ENCODE measurements at regions not wholly inside any gene's neighbourhood (a gene's known extent, or its start where the extent isn't known, plus 50 kb on each side); places are given as distances from the start of the nearest gene placed in this dataset.

- Histone ChIP-seq H3K27ac (no peak overlapping the region), H2AFZ (ENCODE audit: low read depth) (no peak overlapping the region), H3K79me2 (ENCODE audit: insufficient read depth, low read depth) (no peaks in the 10 kb centered on the region), H3K4me2 (no peak overlapping the region), H3K4me1 (ENCODE audit: low read depth, poor library complexity, severe bottlenecking) (no peaks in the 10 kb centered on the region), H3K27me3 (ENCODE audit: insufficient read depth, low read depth) (no peaks in the 10 kb centered on the region), H3K36me3 (ENCODE audit: insufficient read depth) (no peaks in the 10 kb centered on the region), H3K9ac (no peak overlapping the region), H4K20me1 (ENCODE audit: insufficient read depth) (no peaks in the 10 kb centered on the region), H3K4me3 (IDR thresholded peaks at IDR 0.05; ENCODE audit: insufficient read depth, low read depth, low read length) (no peak overlapping the region)
- TF ChIP-seq, protein P1, sequence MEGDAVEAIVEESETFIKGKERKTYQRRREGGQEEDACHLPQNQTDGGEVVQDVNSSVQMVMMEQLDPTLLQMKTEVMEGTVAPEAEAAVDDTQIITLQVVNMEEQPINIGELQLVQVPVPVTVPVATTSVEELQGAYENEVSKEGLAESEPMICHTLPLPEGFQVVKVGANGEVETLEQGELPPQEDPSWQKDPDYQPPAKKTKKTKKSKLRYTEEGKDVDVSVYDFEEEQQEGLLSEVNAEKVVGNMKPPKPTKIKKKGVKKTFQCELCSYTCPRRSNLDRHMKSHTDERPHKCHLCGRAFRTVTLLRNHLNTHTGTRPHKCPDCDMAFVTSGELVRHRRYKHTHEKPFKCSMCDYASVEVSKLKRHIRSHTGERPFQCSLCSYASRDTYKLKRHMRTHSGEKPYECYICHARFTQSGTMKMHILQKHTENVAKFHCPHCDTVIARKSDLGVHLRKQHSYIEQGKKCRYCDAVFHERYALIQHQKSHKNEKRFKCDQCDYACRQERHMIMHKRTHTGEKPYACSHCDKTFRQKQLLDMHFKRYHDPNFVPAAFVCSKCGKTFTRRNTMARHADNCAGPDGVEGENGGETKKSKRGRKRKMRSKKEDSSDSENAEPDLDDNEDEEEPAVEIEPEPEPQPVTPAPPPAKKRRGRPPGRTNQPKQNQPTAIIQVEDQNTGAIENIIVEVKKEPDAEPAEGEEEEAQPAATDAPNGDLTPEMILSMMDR (conservative IDR thresholded peaks at IDR 0.05; ENCODE audit: low read depth, low read length), result no peak
These were observed 322.7 kb upstream of the LARGE1 start for GRCh38 chr22:34243023-34243422.

DNA sequence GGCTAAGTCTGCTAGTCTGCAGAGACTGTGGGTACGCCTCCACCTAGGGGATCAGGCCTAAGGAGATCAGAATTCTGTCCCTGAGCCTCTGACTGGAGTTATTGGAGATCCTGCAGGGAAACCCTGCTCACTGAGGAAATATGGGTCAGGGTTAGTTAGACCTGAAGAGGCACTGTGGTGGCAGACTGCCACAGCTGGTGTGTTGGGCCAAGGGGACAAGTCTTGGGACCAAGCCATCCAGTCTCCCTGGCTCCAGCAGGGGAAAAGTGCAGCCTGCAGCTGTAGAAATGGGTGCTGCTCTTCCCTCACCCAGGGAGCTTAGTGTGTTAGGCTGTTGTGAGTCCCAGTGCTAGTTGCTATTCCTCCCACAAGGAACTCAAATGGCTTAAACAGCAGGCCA lies 334.8 kb upstream of the LARGE1 start:
- no peak overlapping the region for H3K9ac ChIP-seq
- no peaks in the 10 kb centered on the region for H4K20me1 ChIP-seq (ENCODE audit: insufficient read depth)
- no peaks in the 10 kb centered on the region for H3K79me2 ChIP-seq (ENCODE audit: insufficient read depth, low read depth)
- no peak overlapping the region for H3K27ac ChIP-seq
- no peaks in the 10 kb centered on the region for H3K27me3 ChIP-seq (ENCODE audit: insufficient read depth, low read depth)
- no peaks in the 10 kb centered on the region for H3K36me3 ChIP-seq (ENCODE audit: insufficient read depth)
- no peak overlapping the region for H3K4me2 ChIP-seq
- H3K4me1 ChIP-seq (ENCODE audit: low read depth, poor library complexity, severe bottlenecking), result no peaks in the 10 kb centered on the region
- TF ChIP-seq, protein P1 (conservative IDR thresholded peaks at IDR 0.05; ENCODE audit: low read depth, low read length), result no peak
- no peak overlapping the region for H3K4me3 ChIP-seq (IDR thresholded peaks at IDR 0.05; ENCODE audit: insufficient read depth, low read depth, low read length)
- H2AFZ ChIP-seq (ENCODE audit: low read depth), result no peak overlapping the region

GRCh38 chr22:34278121-34278520 lies 357.8 kb upstream of the LARGE1 start:
- H3K79me2 ChIP-seq (ENCODE audit: insufficient read depth, low read depth), result no peaks in the 10 kb centered on the region
- no peak overlapping the region for H3K4me3 ChIP-seq (IDR thresholded peaks at IDR 0.05; ENCODE audit: insufficient read depth, low read depth, low read length)
- H3K9ac ChIP-seq, result no peak overlapping the region
- TF ChIP-seq, protein P1 (conservative IDR thresholded peaks at IDR 0.05; ENCODE audit: low read depth, low read length), result no peak
- no peaks in the 10 kb centered on the region for H3K27me3 ChIP-seq (ENCODE audit: insufficient read depth, low read depth)
- H4K20me1 ChIP-seq (ENCODE audit: insufficient read depth), result no peaks in the 10 kb centered on the region
- H3K4me2 ChIP-seq, result no peak overlapping the region
- no peak overlapping the region for H2AFZ ChIP-seq (ENCODE audit: low read depth)
- no peaks in the 10 kb centered on the region for H3K36me3 ChIP-seq (ENCODE audit: insufficient read depth)
- no peaks in the 10 kb centered on the region for H3K4me1 ChIP-seq (ENCODE audit: low read depth, poor library complexity, severe bottlenecking)
- H3K27ac ChIP-seq, result no peak overlapping the region

DNA sequence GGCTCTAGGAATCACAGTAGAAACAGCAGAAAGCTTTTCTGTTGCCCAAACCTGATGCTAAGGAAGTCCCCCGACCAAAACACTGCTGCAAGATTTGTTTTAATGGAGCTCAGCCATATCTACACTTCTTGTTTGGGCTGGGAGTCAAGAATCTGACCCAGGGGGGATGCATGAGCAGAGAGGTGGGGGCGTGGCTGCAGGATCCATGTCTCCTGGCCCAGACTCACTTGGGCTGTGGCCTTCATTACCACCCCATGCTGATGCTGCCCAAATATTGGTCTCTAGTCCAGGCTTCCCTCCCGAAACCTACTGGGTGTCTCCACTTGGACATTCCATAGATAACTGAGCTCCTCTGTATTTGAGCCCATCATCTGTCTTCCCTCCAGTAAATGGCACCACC lies 361.5 kb upstream of the LARGE1 start:
- Histone ChIP-seq H3K27me3 (ENCODE audit: insufficient read depth, low read depth) (no peaks in the 10 kb centered on the region), H3K4me1 (ENCODE audit: low read depth, poor library complexity, severe bottlenecking) (no peaks in the 10 kb centered on the region), H3K4me2 (no peak overlapping the region), H2AFZ (ENCODE audit: low read depth) (no peak overlapping the region), H3K9ac (no peak overlapping the region), H4K20me1 (ENCODE audit: insufficient read depth) (no peaks in the 10 kb centered on the region), H3K79me2 (ENCODE audit: insufficient read depth, low read depth) (no peaks in the 10 kb centered on the region), H3K27ac (no peak overlapping the region), H3K4me3 (IDR thresholded peaks at IDR 0.05; ENCODE audit: insufficient read depth, low read depth, low read length) (no peak overlapping the region), H3K36me3 (ENCODE audit: insufficient read depth) (no peaks in the 10 kb centered on the region)
- TF ChIP-seq, protein P1 (conservative IDR thresholded peaks at IDR 0.05; ENCODE audit: low read depth, low read length), result no peak

Measured in KMS-11 (cell line).